HEK293 (cell line): ENCODE measurements at regions not wholly inside any gene's neighbourhood (a gene's known extent, or its start where the extent isn't known, plus 50 kb on each side); places are given as distances from the start of the nearest gene placed in this dataset.

Source experiments
- CTCF ChIA-PET: fragments of 350-600 bp; formaldehyde crosslinking; extraction: SDS; loops from one replicate; lab custom pipeline; 2021; ENCODE audit warnings: antibody characterized with exemption; lab: Yijun Ruan, JAX
- POLR2A ChIA-PET: fragments of 300-600 bp; formaldehyde crosslinking; extraction: SDS; loops from one replicate; lab custom pipeline; 2020; ENCODE audit warnings: antibody characterized with exemption, inconsistent platforms; lab: Yijun Ruan, JAX
- H3K27ac ChIP-seq: fragments of 200-500 bp; sonication (Bioruptor generic); 2 replicates; pipeline ENCODE4 v1.5.1; 2014; ENCODE audit warnings: low read depth, low read length, control low read depth, inconsistent platforms; ENCODE audit errors: extremely low read depth
- H3K36me3 ChIP-seq, 2 experiments: fragments of 200-500 bp in 1 of 2; sonication (Bioruptor generic) in 1 of 2; 1 replicate in 1 of 2; 2 replicates in 1 of 2; pipeline ENCODE4 v1.5.1; 2014 to 2017; ENCODE audit warnings: inconsistent platforms in 2 of 2, low read length in 2 of 2; ENCODE audit not compliant: control insufficient read depth in 2 of 2, insufficient read depth in 1 of 2
- H3K4me1 ChIP-seq: fragments of 200-500 bp; sonication (Bioruptor generic); 2 replicates; pipeline ENCODE4 v1.5.1; 2014; ENCODE audit warnings: mild to moderate bottlenecking, low read length, inconsistent platforms; ENCODE audit not compliant: control insufficient read depth, insufficient read depth
- H3K4me3 ChIP-seq: 2 replicates; pipeline ENCODE4 v1.5.1; 2011; ENCODE audit warnings: low read depth, mild to moderate bottlenecking, control low read depth, low read length, moderate library complexity
- H3K9me3 ChIP-seq: fragments of 200-500 bp; sonication (Bioruptor generic); 2 replicates; pipeline ENCODE4 v1.5.1; 2014; ENCODE audit warnings: low read depth, low read length, inconsistent platforms; ENCODE audit not compliant: control insufficient read depth, insufficient read depth
- BCL11A ChIP-seq: fragments of 450-650 bp; formaldehyde crosslinking; IDR thresholded peaks from 2 replicates; pipeline ENCODE4 v1.5.1; 2016; ENCODE audit warnings: low read depth, missing biosample characterization, missing genetic modification characterization
- KLF8 ChIP-seq: fragments of 450-650 bp; formaldehyde crosslinking; IDR thresholded peaks from 2 replicates; pipeline ENCODE4 v1.5.1; 2016; ENCODE audit warnings: missing biosample characterization, missing genetic modification characterization
- PRDM1 ChIP-seq: fragments of 450-650 bp; formaldehyde crosslinking; IDR thresholded peaks from 2 replicates; pipeline ENCODE4; 2016; ENCODE audit warnings: missing biosample characterization, missing genetic modification characterization
- SCRT2 ChIP-seq: fragments of 450-650 bp; formaldehyde crosslinking; IDR thresholded peaks from 2 replicates; pipeline ENCODE4 v1.5.1; 2016; ENCODE audit warnings: missing biosample characterization, missing genetic modification characterization
- ZNF155 ChIP-seq: fragments of 450-650 bp; formaldehyde crosslinking; IDR thresholded peaks from 2 replicates; pipeline ENCODE4 v1.5.1; 2016; ENCODE audit warnings: missing biosample characterization, missing genetic modification characterization
- ZNF341 ChIP-seq: fragments of 450-650 bp; formaldehyde crosslinking; IDR thresholded peaks from 2 replicates; pipeline ENCODE4; 2016; ENCODE audit warnings: low read depth, missing biosample characterization, missing genetic modification characterization
- ZNF366 ChIP-seq: fragments of 450-650 bp; formaldehyde crosslinking; conservative IDR thresholded peaks from 2 replicates; pipeline ENCODE4 v1.5.1; 2016; ENCODE audit warnings: missing biosample characterization, missing genetic modification characterization
- ZNF394 ChIP-seq: fragments of 450-650 bp; formaldehyde crosslinking; IDR thresholded peaks from 2 replicates; pipeline ENCODE4 v1.5.1; 2016; ENCODE audit warnings: missing biosample characterization, missing genetic modification characterization, mild to moderate bottlenecking, moderate library complexity, borderline replicate concordance
- ZNF830 ChIP-seq: fragments of 450-650 bp; IDR thresholded peaks from 2 replicates; pipeline ENCODE4 v1.5.0; 2018; ENCODE audit warnings: missing biosample characterization, missing genetic modification characterization, low read depth, mild to moderate bottlenecking, moderate library complexity
- TF ChIP-seq, protein P1 (sequence below): fragments of 450-650 bp; formaldehyde crosslinking; IDR thresholded peaks from 2 replicates; pipeline ENCODE4 v1.5.1; 2016; ENCODE audit warnings: missing biosample characterization, missing genetic modification characterization
- TF ChIP-seq, protein P2 (sequence below): fragments of 450-650 bp; formaldehyde crosslinking; IDR thresholded peaks from 2 replicates; pipeline ENCODE4 v1.5.1; 2016; ENCODE audit warnings: missing biosample characterization, missing genetic modification characterization, low read depth
- TF ChIP-seq, protein P3 (sequence below): fragments of 450-650 bp; formaldehyde crosslinking; IDR thresholded peaks from 2 replicates; pipeline ENCODE4 v1.5.1; 2016; ENCODE audit warnings: missing biosample characterization, missing genetic modification characterization

DNA sequence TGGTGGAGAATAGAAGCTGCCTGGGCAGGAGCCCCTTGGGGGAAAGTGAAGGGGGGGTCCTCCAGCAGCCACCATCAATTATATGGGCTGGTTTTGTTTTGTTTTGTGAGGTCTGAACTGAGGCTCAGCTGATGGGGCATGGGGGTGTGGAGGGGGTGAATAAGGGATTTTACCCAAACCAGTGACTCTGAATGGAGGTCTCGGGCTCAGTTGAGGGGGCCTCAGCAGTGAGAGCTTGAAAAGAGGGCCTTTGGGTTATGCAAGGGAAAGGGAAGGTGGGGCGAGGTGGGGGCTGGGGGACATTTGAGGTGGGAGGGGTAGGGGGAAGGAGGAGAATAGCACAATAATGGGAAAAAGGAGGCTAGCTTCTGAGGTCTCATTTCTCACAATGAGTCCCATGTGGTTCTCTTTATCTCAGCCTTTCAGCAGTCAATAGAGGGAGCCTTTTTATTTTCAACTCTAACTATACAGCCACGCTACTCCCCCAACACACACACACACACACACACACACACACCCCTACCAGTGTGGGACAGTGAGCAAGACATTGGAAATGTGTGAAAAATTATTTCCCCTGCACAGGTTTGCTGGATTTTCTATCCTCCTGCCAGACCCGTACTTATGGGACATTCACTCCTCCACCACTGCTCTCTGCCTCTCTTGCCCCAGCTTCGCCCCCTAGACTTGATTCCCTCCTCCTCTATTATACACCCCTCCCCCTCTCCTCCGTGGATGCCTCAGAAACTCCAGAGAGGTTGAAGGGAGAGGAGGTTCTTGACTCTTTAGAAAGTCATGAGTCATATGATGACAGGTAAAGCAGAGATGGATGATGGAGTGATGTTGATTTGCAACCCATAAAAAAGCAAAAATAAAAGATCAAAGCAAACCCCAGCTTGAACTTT lies 96.0 kb downstream of the GTPBP8 start:
- CTCF ChIA-PET: interaction anchor here (0.6 to 0.8 kb wide), 6 partner anchors 23 to 1068 kb away, joined by 3 to 4 read pairs (median 3); no protein-coding TSS in a partner anchor
- Histone ChIP-seq H3K9me3 (no peaks in the 10 kb centered on the region), H3K4me1 (no peaks in the 10 kb centered on the region)
- no peak for TF ChIP-seq ZNF830 (tag by site-specific recombination)
- TF ChIP-seq, all 188 proteins: peak for 0
- Histone ChIP-seq H3K4me3 (no peak overlapping the region), H3K27ac (no peak overlapping the region), H3K36me3 (no peaks in the 10 kb centered on the region)
- POLR2A ChIA-PET: interaction anchor here (0.6 to 0.7 kb wide), 4 partner anchors 11 to 519 kb away, joined by 3 to 6 read pairs (median 3); no protein-coding TSS in a partner anchor

DNA sequence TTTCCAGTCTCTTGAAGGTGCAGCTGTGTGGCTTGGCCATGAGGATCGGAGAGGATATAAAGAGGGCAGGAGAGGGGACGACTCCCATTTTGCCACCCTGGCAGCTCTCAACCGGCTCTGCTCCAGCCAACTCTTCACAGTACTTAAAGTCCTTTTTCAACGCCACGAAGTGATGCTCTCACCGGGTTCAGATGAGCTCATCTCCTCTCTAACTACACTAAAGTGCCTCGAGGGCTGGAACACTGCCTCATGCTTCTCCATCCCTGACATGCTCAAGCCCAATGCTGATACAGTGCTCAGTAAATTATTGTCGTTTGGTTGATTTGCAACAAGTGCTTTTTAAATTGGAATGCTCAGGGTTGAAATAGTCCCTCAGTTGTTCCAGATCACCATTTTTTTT lies 97.8 kb downstream of the GTPBP8 start:
- Histone ChIP-seq H3K27ac (no peak overlapping the region), H3K4me3 (no peak overlapping the region), H3K9me3 (no peaks in the 10 kb centered on the region)
- TF ChIP-seq ZNF394 (peak; percentile 28; the same call in 1 of the 2 replicates), SCRT2 (peak; percentile 31; the same call in 1 of the 2 replicates)
- TF ChIP-seq, protein P1, sequence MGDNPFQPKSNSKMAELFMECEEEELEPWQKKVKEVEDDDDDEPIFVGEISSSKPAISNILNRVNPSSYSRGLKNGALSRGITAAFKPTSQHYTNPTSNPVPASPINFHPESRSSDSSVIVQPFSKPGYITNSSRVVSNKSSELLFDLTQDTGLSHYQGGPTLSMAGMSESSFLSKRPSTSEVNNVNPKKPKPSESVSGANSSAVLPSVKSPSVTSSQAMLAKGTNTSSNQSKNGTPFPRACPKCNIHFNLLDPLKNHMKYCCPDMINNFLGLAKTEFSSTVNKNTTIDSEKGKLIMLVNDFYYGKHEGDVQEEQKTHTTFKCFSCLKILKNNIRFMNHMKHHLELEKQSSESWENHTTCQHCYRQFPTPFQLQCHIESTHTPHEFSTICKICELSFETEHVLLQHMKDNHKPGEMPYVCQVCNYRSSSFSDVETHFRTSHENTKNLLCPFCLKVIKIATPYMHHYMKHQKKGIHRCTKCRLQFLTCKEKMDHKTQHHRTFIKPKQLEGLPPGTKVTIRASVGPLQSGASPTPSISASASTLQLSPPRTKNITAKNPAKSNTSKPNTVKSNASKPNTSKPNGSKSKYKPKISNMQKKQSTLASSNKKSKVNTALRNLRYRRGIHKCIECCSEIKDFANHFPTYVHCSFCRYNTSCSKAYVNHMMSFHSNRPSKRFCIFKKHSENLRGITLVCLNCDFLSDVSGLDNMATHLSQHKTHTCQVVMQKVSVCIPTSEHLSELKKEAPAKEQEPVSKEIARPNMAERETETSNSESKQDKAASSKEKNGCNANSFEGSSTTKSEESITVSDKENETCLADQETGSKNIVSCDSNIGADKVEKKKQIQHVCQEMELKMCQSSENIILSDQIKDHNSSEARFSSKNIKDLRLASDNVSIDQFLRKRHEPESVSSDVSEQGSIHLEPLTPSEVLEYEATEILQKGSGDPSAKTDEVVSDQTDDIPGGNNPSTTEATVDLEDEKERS (tag by site-specific recombination): no peak
- TF ChIP-seq, all 188 proteins: peak for 2
- no peaks in the 10 kb centered on the region for H3K4me1 ChIP-seq
- H3K36me3 ChIP-seq: no peaks in the 10 kb centered on the region
- ChIA-PET CTCF (interaction anchor here (0.7 to 0.9 kb wide), 2 partner anchors 18 to 44 kb away, joined by 3 read pairs; no protein-coding TSS in a partner anchor), POLR2A (no interaction called here)

DNA sequence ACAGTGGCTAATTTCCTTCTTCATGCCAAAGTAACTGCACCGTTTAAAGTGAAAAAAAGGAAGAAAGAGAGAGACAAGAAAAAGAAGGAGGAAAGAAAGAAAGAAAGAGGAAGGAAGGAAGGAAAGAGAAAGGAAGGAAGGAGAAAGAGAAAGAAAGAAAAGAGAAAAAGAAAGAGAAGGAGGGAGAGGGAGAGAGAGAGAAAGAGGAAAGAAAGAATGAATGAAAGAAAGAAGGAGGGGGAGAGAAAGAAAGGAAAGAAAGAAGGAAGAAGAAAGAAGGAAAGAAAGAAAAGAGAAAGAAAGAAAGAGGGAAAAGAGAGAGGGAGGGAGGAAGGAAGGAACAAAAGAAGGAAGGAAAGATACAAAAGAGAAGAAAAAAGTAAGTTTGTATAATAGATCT lies 100.6 kb downstream of the GTPBP8 start:
- no peak for TF ChIP-seq ZNF341
- TF ChIP-seq ZNF155 (tag by site-specific recombination): no peak
- TF ChIP-seq BCL11A (tag by site-specific recombination): no peak
- TF ChIP-seq, protein P2, sequence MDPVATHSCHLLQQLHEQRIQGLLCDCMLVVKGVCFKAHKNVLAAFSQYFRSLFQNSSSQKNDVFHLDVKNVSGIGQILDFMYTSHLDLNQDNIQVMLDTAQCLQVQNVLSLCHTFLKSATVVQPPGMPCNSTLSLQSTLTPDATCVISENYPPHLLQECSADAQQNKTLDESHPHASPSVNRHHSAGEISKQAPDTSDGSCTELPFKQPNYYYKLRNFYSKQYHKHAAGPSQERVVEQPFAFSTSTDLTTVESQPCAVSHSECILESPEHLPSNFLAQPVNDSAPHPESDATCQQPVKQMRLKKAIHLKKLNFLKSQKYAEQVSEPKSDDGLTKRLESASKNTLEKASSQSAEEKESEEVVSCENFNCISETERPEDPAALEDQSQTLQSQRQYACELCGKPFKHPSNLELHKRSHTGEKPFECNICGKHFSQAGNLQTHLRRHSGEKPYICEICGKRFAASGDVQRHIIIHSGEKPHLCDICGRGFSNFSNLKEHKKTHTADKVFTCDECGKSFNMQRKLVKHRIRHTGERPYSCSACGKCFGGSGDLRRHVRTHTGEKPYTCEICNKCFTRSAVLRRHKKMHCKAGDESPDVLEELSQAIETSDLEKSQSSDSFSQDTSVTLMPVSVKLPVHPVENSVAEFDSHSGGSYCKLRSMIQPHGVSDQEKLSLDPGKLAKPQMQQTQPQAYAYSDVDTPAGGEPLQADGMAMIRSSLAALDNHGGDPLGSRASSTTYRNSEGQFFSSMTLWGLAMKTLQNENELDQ (tag by site-specific recombination): no peak
- TF ChIP-seq KLF8: no peak
- peak; percentile 94 for TF ChIP-seq ZNF366 (tag by site-specific recombination)
- peak; percentile 78 for TF ChIP-seq PRDM1 (tag by site-specific recombination)
- TF ChIP-seq, protein P3, sequence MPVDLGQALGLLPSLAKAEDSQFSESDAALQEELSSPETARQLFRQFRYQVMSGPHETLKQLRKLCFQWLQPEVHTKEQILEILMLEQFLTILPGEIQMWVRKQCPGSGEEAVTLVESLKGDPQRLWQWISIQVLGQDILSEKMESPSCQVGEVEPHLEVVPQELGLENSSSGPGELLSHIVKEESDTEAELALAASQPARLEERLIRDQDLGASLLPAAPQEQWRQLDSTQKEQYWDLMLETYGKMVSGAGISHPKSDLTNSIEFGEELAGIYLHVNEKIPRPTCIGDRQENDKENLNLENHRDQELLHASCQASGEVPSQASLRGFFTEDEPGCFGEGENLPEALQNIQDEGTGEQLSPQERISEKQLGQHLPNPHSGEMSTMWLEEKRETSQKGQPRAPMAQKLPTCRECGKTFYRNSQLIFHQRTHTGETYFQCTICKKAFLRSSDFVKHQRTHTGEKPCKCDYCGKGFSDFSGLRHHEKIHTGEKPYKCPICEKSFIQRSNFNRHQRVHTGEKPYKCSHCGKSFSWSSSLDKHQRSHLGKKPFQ: no peak
- Histone ChIP-seq H3K36me3 (no peaks in the 10 kb centered on the region), H3K4me1 (no peaks in the 10 kb centered on the region), H3K4me3 (no peak overlapping the region), H3K9me3 (no peaks in the 10 kb centered on the region), H3K27ac (no peak overlapping the region)
- POLR2A ChIA-PET: no interaction called here
- CTCF ChIA-PET: no interaction called here
